ENCODE measurements at regions not wholly inside any gene's neighbourhood (a gene's known extent, or its start where the extent isn't known, plus 50 kb on each side); places are given as distances from the start of the nearest gene placed in this dataset.

GRCh38 chr5:107203243-107203642 lies 467.5 kb downstream of the EFNA5 start:
- Histone ChIP-seq H3K18ac (ENCODE audit: insufficient read length, low read depth, low read length) (no peak overlapping the region), H3K9ac (ENCODE audit: extremely low read depth, insufficient read length, low read length) (no peak overlapping the region), H3K79me1 (ENCODE audit: insufficient read depth, low read depth, low read length, poor library complexity, severe bottlenecking) (no peaks in the 10 kb centered on the region), H3K23ac (ENCODE audit: insufficient read length, low read depth, low read length) (no peak overlapping the region), H2BK120ac (ENCODE audit: low read depth, low read length, poor library complexity, severe bottlenecking) (no peak overlapping the region), H2BK20ac (ENCODE audit: low read depth, low read length, poor library complexity, severe bottlenecking) (no peak overlapping the region), H3K56ac (ENCODE audit: insufficient read length, low read depth, low read length) (no peak overlapping the region), H3K27me3 (ENCODE audit: insufficient read depth, low read length) (no peaks in the 10 kb centered on the region), H2AK5ac (ENCODE audit: insufficient read length, low read length) (no peak overlapping the region), H3T11ph (ENCODE audit: low read length) (no peak overlapping the region), H4K5ac (ENCODE audit: insufficient read length, low read depth, low read length) (no peak overlapping the region), H3K27ac (ENCODE audit: insufficient read length, low read depth, low read length) (no peak overlapping the region), H3K4me1 (ENCODE audit: insufficient read depth, low read length) (no peaks in the 10 kb centered on the region), H3K4ac (ENCODE audit: low read depth, low read length) (no peak overlapping the region), H4K20me1 (ENCODE audit: control insufficient read depth, insufficient read depth, insufficient read length) (no peaks in the 10 kb centered on the region), H3K4me2 (ENCODE audit: insufficient read depth, insufficient read length, low read length) (no peak overlapping the region), H2BK5ac (ENCODE audit: insufficient read length, low read length) (no peak overlapping the region), H2AFZ (ENCODE audit: low read length) (no peak overlapping the region), H2BK15ac (ENCODE audit: low read depth, low read length) (no peak overlapping the region), H3K9me3 (ENCODE audit: control insufficient read depth, low read depth, low read length) (no peaks in the 10 kb centered on the region), H3K14ac (ENCODE audit: insufficient read depth, low read length) (no peak overlapping the region), H3K23me2 (ENCODE audit: insufficient read length, low read depth, low read length, poor library complexity, severe bottlenecking) (no peaks in the 10 kb centered on the region), H3K79me2 (ENCODE audit: insufficient read depth, low read length) (no peaks in the 10 kb centered on the region), H2BK12ac (ENCODE audit: insufficient read length, low read depth, low read length) (no peak overlapping the region), H4K8ac (replicated peaks; ENCODE audit: insufficient read length, low read depth, low read length) (no peak overlapping the region), H4K91ac (ENCODE audit: insufficient read length, low read depth, low read length) (no peak overlapping the region)
- H3K36me3 Mint-ChIP-seq (ENCODE audit: insufficient read depth in 1 of 3, low read depth in 3 of 3) = no peaks in the 10 kb centered on the region
- H3K27ac Mint-ChIP-seq = no peak overlapping the region
- no peaks in the 10 kb centered on the region for H3K27me3 Mint-ChIP-seq (ENCODE audit: low read depth)
- H3K4me1 Mint-ChIP-seq = no peaks in the 10 kb centered on the region
- H3K4me3 Mint-ChIP-seq = no peak overlapping the region
- no peaks in the 10 kb centered on the region for H3K9me3 Mint-ChIP-seq
- no peak for DNase-seq
- no peak for TF ChIP-seq CTCF (conservative IDR thresholded peaks at IDR 0.05)
- WGBS (ENCODE audit: extremely low coverage, insufficient read length, low lambda C conversion rate) = no CpG with 5 or more reads among the region's 4 CpGs
